DOHH2 (cell line): ENCODE measurements at regions not wholly inside any gene's neighbourhood (a gene's known extent, or its start where the extent isn't known, plus 50 kb on each side); places are given as distances from the start of the nearest gene placed in this dataset.

Source experiments
- CTCF ChIP-seq: fragments of 200-600 bp; sonication (generic); IDR thresholded peaks from one replicate; pipeline ENCODE4 v1.5.1; 2014; ENCODE audit warnings: antibody characterized with exemption, mild to moderate bottlenecking, low read depth, low read length; ENCODE audit not compliant: poor library complexity, severe bottlenecking
- EZH2phosphoT487 ChIP-seq: fragments of 200-600 bp; sonication (generic); IDR thresholded peaks from 2 replicates; pipeline ENCODE4 v1.6.1; 2017; ENCODE audit warnings: borderline replicate concordance, mild to moderate bottlenecking, antibody characterized with exemption, low read length, moderate library complexity, mixed read lengths

DNA sequence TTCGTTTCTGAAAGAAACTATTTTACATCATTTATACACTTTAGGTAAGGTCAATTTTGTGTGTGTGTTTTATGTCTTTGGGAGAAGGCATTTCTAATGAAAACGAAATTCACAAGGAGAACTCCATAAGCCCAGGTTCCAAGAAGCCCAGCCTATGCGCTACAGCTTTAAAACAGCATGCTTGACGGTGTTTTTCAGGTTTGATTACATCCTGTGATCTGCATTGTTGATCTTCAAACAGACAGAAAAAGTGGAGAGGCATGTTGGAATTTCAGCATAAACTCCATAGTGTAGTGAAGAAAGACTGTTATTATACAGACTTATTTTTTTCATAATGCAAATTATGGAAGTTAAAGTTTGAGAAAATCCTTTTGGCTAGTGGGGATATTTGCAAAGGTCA lies 187.6 kb downstream of the TEX36 start:
- TF ChIP-seq EZH2phosphoT487, result no peak
- no peak for TF ChIP-seq CTCF
